ENCODE measurements at regions not wholly inside any gene's neighbourhood (a gene's known extent, or its start where the extent isn't known, plus 50 kb on each side); places are given as distances from the start of the nearest gene placed in this dataset.

- no peaks in the 10 kb centered on the region for H3K36me3 Mint-ChIP-seq
- no peaks in the 10 kb centered on the region for H3K9me3 ChIP-seq (ENCODE audit: control insufficient read depth in 2 of 3, low read length in 3 of 3)
- peaks cover 0 to 9% (median 5%) of the 10 kb centered on the region in 7 donors for H3K4me1 Mint-ChIP-seq
- no peak overlapping the region for H3K4me3 Mint-ChIP-seq
- intact Hi-C loops (cut with micrococcal nuclease), result loop anchor here in 1 of 2 donors (5.0 kb wide), 1 partner anchor 91 kb away; the partner anchor contains the start of gene GYPC
- ChIA-PET POLR2A (no interaction called here), CTCF (interaction anchor here (1.0 to 3.8 kb wide), 2 partner anchors 195 to 220 kb away, joined by 3 to 14 read pairs; no protein-coding TSS in a partner anchor)
- no peaks in the 10 kb centered on the region for H3K4me1 ChIP-seq (ENCODE audit: control insufficient read depth in 2 of 2, insufficient read depth in 2 of 2, low read length in 2 of 2)
- H3K9me3 Mint-ChIP-seq, result no peaks in the 10 kb centered on the region
- no peaks in the 10 kb centered on the region for H3K27me3 ChIP-seq (ENCODE audit: control insufficient read depth in 2 of 2, insufficient read depth in 2 of 2, low read length in 2 of 2)
- no peak overlapping the region for H3K4me3 ChIP-seq (ENCODE audit: low read length)
- H3K36me3 ChIP-seq (ENCODE audit: control insufficient read depth in 2 of 3, insufficient read depth in 3 of 3, low read length in 3 of 3), result no peaks in the 10 kb centered on the region
- no peak overlapping the region for H3K27ac ChIP-seq (ENCODE audit: low read depth, low read length)
- H3K27ac Mint-ChIP-seq, result peak overlapping the region in 2 of 9 donors; percentile 32 to 85
- DNase-seq, result no peak
- peaks cover 0 to 8% (median 0%) of the 10 kb centered on the region in 5 donors for H3K27me3 Mint-ChIP-seq
- ATAC-seq, result no peak
These were observed 92.3 kb downstream of the GYPC start for GRCh38 chr2:126748188-126748760.

- no peak overlapping the region for H3K27ac ChIP-seq (ENCODE audit: low read depth, low read length)
- H3K27me3 ChIP-seq (ENCODE audit: control insufficient read depth in 2 of 2, insufficient read depth in 2 of 2, low read length in 2 of 2), result no peaks in the 10 kb centered on the region
- no peak overlapping the region for H3K4me3 ChIP-seq (ENCODE audit: low read length)
- no peak overlapping the region for H3K4me3 Mint-ChIP-seq
- H3K36me3 ChIP-seq (ENCODE audit: control insufficient read depth in 2 of 3, insufficient read depth in 3 of 3, low read length in 3 of 3), result no peaks in the 10 kb centered on the region
- ChIA-PET CTCF (interaction anchor here (3.8 kb wide), 1 partner anchor 221 kb away, joined by 14 read pairs; no protein-coding TSS in a partner anchor), POLR2A (no interaction called here)
- ATAC-seq (no peak), DNase-seq (no peak)
- H3K9me3 ChIP-seq (ENCODE audit: control insufficient read depth in 2 of 3, low read length in 3 of 3), result no peaks in the 10 kb centered on the region
- H3K36me3 Mint-ChIP-seq, result no peaks in the 10 kb centered on the region
- no peaks in the 10 kb centered on the region for H3K9me3 Mint-ChIP-seq
- peaks cover 0 to 14% (median 5%) of the 10 kb centered on the region in 7 donors for H3K4me1 Mint-ChIP-seq
- H3K27ac Mint-ChIP-seq, result peak overlapping the region in 4 of 9 donors; percentile 11 to 67 (median 34)
- peaks cover 0 to 8% (median 0%) of the 10 kb centered on the region in 5 donors for H3K27me3 Mint-ChIP-seq
- intact Hi-C loops (cut with micrococcal nuclease), result loop anchor here in 1 of 2 donors (1.0 to 5.0 kb wide), 3 partner anchors 28 to 221 kb away; partner anchors contain the start of gene GYPC
- H3K4me1 ChIP-seq (ENCODE audit: control insufficient read depth in 2 of 2, insufficient read depth in 2 of 2, low read length in 2 of 2), result no peaks in the 10 kb centered on the region
These were observed 93.1 kb downstream of the GYPC start for GRCh38 chr2:126748929-126749518.

- DNase-seq (peak in 2 of 9 donors; percentile 14 to 15), ATAC-seq (no peak)
- no peak overlapping the region for H3K4me3 ChIP-seq (ENCODE audit: low read length)
- Mint-ChIP-seq H3K36me3 (no peaks in the 10 kb centered on the region), H3K4me3 (no peak overlapping the region), H3K27me3 (peaks cover 0 to 8% (median 0%) of the 10 kb centered on the region in 5 donors), H3K9me3 (no peaks in the 10 kb centered on the region), H3K27ac (peak overlapping the region in 2 of 9 donors; percentile 5 to 11), H3K4me1 (peaks cover 2 to 18% (median 6%) of the 10 kb centered on the region in 7 donors)
- POLR2A ChIA-PET, result no interaction called here
- no peaks in the 10 kb centered on the region for H3K36me3 ChIP-seq (ENCODE audit: control insufficient read depth in 2 of 3, insufficient read depth in 3 of 3, low read length in 3 of 3)
- CTCF ChIA-PET, result interaction anchor here (3.8 kb wide), 1 partner anchor 221 kb away, joined by 14 read pairs; no protein-coding TSS in a partner anchor
- intact Hi-C loops (cut with micrococcal nuclease), result loop anchor here in 1 of 2 donors (1.0 to 5.0 kb wide), 3 partner anchors 28 to 221 kb away; partner anchors contain the start of gene GYPC
- no peaks in the 10 kb centered on the region for H3K4me1 ChIP-seq (ENCODE audit: control insufficient read depth in 2 of 2, insufficient read depth in 2 of 2, low read length in 2 of 2)
- H3K27me3 ChIP-seq (ENCODE audit: control insufficient read depth in 2 of 2, insufficient read depth in 2 of 2, low read length in 2 of 2), result no peaks in the 10 kb centered on the region
- H3K9me3 ChIP-seq (ENCODE audit: control insufficient read depth in 2 of 3, low read length in 3 of 3), result no peaks in the 10 kb centered on the region
- no peak overlapping the region for H3K27ac ChIP-seq (ENCODE audit: low read depth, low read length)
These were observed 93.6 kb downstream of the GYPC start for GRCh38 chr2:126749537-126749936.

GRCh38 chr2:126750506-126750905 is 94.5 kb downstream of the GYPC start:
- Histone ChIP-seq H3K27me3 (ENCODE audit: control insufficient read depth in 2 of 2, insufficient read depth in 2 of 2, low read length in 2 of 2) (no peaks in the 10 kb centered on the region), H3K4me3 (ENCODE audit: low read length) (no peak overlapping the region), H3K27ac (ENCODE audit: low read depth, low read length) (no peak overlapping the region), H3K36me3 (ENCODE audit: control insufficient read depth in 2 of 3, insufficient read depth in 3 of 3, low read length in 3 of 3) (no peaks in the 10 kb centered on the region), H3K4me1 (ENCODE audit: control insufficient read depth in 2 of 2, insufficient read depth in 2 of 2, low read length in 2 of 2) (no peaks in the 10 kb centered on the region), H3K9me3 (ENCODE audit: control insufficient read depth in 2 of 3, low read length in 3 of 3) (no peaks in the 10 kb centered on the region)
- POLR2A ChIA-PET, result no interaction called here
- Mint-ChIP-seq H3K27ac (no peak overlapping the region), H3K36me3 (no peaks in the 10 kb centered on the region), H3K4me3 (no peak overlapping the region), H3K4me1 (peaks cover 4 to 27% (median 9%) of the 10 kb centered on the region in 7 donors), H3K27me3 (peaks cover 0 to 8% (median 0%) of the 10 kb centered on the region in 5 donors), H3K9me3 (no peaks in the 10 kb centered on the region)
- no peak for ATAC-seq
- no peak for DNase-seq
- CTCF ChIA-PET, result interaction anchor here (0.8 to 3.8 kb wide), 2 partner anchors 28 to 222 kb away, joined by 4 to 14 read pairs; no protein-coding TSS in a partner anchor
- intact Hi-C loops (cut with micrococcal nuclease), result no loop called here

- H3K36me3 ChIP-seq (ENCODE audit: control insufficient read depth in 2 of 3, insufficient read depth in 3 of 3, low read length in 3 of 3), result no peaks in the 10 kb centered on the region
- intact Hi-C loops (cut with micrococcal nuclease), result no loop called here
- CTCF ChIA-PET, result no interaction called here
- H3K27me3 ChIP-seq (ENCODE audit: control insufficient read depth in 2 of 2, insufficient read depth in 2 of 2, low read length in 2 of 2), result no peaks in the 10 kb centered on the region
- peaks cover 4 to 27% (median 9%) of the 10 kb centered on the region in 7 donors for H3K4me1 Mint-ChIP-seq
- DNase-seq (no peak), ATAC-seq (no peak)
- no peak overlapping the region for H3K27ac ChIP-seq (ENCODE audit: low read depth, low read length)
- H3K4me3 Mint-ChIP-seq, result no peak overlapping the region
- no peak overlapping the region for H3K4me3 ChIP-seq (ENCODE audit: low read length)
- H3K27ac Mint-ChIP-seq, result peak overlapping the region in 1 of 9 donors; percentile 73
- peaks cover 0 to 14% (median 0%) of the 10 kb centered on the region in 5 donors for H3K27me3 Mint-ChIP-seq
- H3K9me3 Mint-ChIP-seq, result peaks cover 0 to 7% (median 4%) of the 10 kb centered on the region in 11 donors
- H3K4me1 ChIP-seq (ENCODE audit: control insufficient read depth in 2 of 2, insufficient read depth in 2 of 2, low read length in 2 of 2), result no peaks in the 10 kb centered on the region
- no peaks in the 10 kb centered on the region for H3K9me3 ChIP-seq (ENCODE audit: control insufficient read depth in 2 of 3, low read length in 3 of 3)
- H3K36me3 Mint-ChIP-seq, result peaks cover 0 to 6% (median 4%) of the 10 kb centered on the region in 5 donors
- POLR2A ChIA-PET, result no interaction called here
These were observed 95.5 kb downstream of the GYPC start for GRCh38 chr2:126751477-126751876.

- H3K4me3 Mint-ChIP-seq, result no peak overlapping the region
- H3K36me3 ChIP-seq (ENCODE audit: control insufficient read depth in 2 of 3, insufficient read depth in 3 of 3, low read length in 3 of 3), result no peaks in the 10 kb centered on the region
- no peaks in the 10 kb centered on the region for H3K4me1 ChIP-seq (ENCODE audit: control insufficient read depth in 2 of 2, insufficient read depth in 2 of 2, low read length in 2 of 2)
- H3K36me3 Mint-ChIP-seq, result peaks cover 0 to 6% (median 4%) of the 10 kb centered on the region in 5 donors
- H3K27me3 Mint-ChIP-seq, result peaks cover 0 to 12% (median 0%) of the 10 kb centered on the region in 5 donors
- H3K27me3 ChIP-seq (ENCODE audit: control insufficient read depth in 2 of 2, insufficient read depth in 2 of 2, low read length in 2 of 2), result no peaks in the 10 kb centered on the region
- peaks cover 0 to 9% (median 4%) of the 10 kb centered on the region in 11 donors for H3K9me3 Mint-ChIP-seq
- no peaks in the 10 kb centered on the region for H3K9me3 ChIP-seq (ENCODE audit: control insufficient read depth in 2 of 3, low read length in 3 of 3)
- H3K4me1 Mint-ChIP-seq, result peaks cover 4 to 27% (median 9%) of the 10 kb centered on the region in 7 donors
- CTCF ChIA-PET, result no interaction called here
- H3K4me3 ChIP-seq (ENCODE audit: low read length), result no peak overlapping the region
- H3K27ac ChIP-seq (ENCODE audit: low read depth, low read length), result no peak overlapping the region
- POLR2A ChIA-PET, result no interaction called here
- H3K27ac Mint-ChIP-seq, result no peak overlapping the region
- DNase-seq, result peak in 1 of 9 donors; percentile 8
- intact Hi-C loops (cut with micrococcal nuclease), result no loop called here
- ATAC-seq, result no peak
These were observed 96.9 kb downstream of the GYPC start for GRCh38 chr2:126752876-126753275.

All from naive thymus-derived CD4-positive, alpha-beta T cell (primary cell).